G401 (cell line): ENCODE measurements at regions not wholly inside any gene's neighbourhood (a gene's known extent, or its start where the extent isn't known, plus 50 kb on each side); places are given as distances from the start of the nearest gene placed in this dataset.

Experiments used
- DNase-seq: peaks from one replicate; pipeline ENCODE4 v3.0.0-alpha.2; 2015; ENCODE audit warnings: low spot score
- in situ Hi-C: cut with HindIII; loops from 2 replicates; pipeline ENCODE4 v1.10.0; 2016; ENCODE audit warnings: low sequenced_read_pairs, mixed read lengths

- in situ Hi-C loops = no loop called here
- no peak for DNase-seq
These were observed 205.4 kb downstream of the LURAP1L start for GRCh38 chr9:12980085-12980851.

DNA sequence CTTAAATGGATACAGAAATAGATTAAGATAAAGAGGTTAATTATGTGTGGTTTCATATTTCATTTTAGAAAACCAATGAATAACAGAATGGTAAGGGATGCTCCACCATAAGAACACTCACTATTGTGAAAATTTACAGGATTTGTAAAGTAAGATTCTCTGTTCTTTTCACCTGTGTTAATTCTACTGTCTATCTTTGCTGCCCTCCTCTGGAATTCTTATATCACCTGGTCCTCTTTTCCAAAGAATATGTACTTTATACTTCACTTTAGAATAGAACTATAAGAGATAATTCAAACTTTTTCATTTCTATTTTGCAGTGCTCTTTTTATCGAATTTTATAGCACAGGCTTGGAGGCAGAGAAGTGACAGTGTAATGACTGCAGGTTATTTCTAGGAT is 213.4 kb downstream of the LURAP1L start:
- no peak for DNase-seq
- in situ Hi-C loops = no loop called here

DNA sequence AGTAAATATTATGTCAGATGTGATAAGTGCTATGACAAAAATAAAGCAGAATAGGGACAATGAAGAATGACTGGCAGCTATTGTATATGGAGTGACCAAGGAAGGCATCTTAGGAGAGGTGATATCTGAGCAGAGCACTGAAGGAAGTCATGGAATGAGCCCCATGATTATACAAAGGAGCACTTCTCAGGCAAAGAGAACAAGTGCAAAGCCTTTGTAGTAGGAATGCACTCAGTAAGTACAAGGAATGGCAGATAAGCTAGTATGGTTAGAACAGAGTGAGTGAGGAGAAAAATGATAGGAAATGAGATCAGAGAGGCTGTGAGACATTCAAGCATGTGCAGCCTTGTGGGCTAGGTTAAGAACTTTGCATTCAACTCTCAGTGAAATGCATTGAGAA is 214.8 kb downstream of the LURAP1L start:
- in situ Hi-C loops = no loop called here
- DNase-seq = no peak

DNA sequence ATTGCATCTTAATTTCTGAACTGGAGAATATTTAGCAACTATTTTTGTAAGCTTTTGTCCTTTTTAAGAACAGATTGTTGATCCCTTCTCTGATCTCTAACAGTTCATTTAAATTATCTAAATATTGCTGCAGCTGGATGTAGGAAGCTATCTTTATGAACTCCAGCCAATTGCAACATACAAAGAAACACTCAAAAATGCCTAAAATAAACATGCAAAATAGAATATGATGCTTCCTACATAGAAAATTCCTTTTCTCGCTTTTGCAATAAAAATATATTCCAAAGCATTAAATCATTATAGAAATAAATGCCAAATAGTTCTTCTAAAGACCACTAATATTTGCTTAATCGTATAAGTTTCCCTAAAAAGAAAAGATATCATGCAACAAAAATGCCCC is 218.6 kb downstream of the LURAP1L start:
- no peak for DNase-seq
- in situ Hi-C loops = no loop called here

- in situ Hi-C loops = no loop called here
These were observed 222.2 kb downstream of the LURAP1L start for GRCh38 chr9:12997009-12997408.

GRCh38 chr9:13001989-13002580 is 227.3 kb downstream of the LURAP1L start:
- peak; percentile 4 for DNase-seq
- in situ Hi-C loops = no loop called here

More at GRCh38 chr9:12997009-12997408, 222.2 kb downstream of the LURAP1L start:
- DNase-seq = no peak

DNA sequence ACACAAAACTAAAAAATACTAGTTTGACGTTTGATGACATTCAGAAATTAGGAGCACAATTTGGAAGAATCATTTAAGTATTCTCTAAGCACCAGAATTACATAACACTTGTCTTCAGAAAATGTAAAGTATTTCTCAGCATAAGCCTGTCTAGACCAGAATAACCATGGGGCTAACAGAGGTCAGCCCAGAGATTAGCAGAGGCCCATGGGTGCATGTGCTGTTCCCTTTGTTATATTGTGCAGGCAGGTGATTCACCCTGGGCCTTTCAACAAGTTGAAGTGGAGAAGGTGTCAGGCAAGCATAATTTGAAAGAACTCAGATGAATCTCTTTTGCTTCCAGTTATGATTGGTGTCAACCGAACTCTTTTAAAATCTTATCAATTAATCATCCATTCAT is 227.9 kb downstream of the LURAP1L start:
- in situ Hi-C loops = no loop called here
- DNase-seq = no peak

- no peak for DNase-seq
- in situ Hi-C loops = no loop called here
These were observed 235.1 kb downstream of the LURAP1L start for GRCh38 chr9:13009871-13010270.

- in situ Hi-C loops = no loop called here
- DNase-seq = no peak
These were observed 239.4 kb downstream of the LURAP1L start for GRCh38 chr9:13013991-13014883.

DNA sequence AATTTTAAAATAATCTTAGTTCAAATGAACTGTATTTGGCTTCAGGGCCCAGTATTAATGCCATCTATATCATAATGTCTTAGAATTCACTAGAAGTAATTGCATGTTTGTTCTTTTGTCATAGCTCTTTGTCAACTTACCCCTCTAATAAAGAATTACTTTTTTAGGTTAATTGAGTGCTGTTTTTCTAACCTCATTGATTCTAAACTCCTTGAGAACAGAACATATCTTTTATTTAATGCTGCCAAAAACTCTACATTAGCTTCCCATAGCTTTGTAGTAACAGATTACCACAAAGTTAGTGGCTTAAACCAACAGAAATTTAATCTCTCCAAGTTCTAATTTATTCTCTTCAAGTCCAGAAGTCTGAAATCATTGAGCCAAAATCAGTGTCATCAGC is 242.4 kb downstream of the LURAP1L start:
- in situ Hi-C loops = no loop called here
- DNase-seq = no peak

DNA sequence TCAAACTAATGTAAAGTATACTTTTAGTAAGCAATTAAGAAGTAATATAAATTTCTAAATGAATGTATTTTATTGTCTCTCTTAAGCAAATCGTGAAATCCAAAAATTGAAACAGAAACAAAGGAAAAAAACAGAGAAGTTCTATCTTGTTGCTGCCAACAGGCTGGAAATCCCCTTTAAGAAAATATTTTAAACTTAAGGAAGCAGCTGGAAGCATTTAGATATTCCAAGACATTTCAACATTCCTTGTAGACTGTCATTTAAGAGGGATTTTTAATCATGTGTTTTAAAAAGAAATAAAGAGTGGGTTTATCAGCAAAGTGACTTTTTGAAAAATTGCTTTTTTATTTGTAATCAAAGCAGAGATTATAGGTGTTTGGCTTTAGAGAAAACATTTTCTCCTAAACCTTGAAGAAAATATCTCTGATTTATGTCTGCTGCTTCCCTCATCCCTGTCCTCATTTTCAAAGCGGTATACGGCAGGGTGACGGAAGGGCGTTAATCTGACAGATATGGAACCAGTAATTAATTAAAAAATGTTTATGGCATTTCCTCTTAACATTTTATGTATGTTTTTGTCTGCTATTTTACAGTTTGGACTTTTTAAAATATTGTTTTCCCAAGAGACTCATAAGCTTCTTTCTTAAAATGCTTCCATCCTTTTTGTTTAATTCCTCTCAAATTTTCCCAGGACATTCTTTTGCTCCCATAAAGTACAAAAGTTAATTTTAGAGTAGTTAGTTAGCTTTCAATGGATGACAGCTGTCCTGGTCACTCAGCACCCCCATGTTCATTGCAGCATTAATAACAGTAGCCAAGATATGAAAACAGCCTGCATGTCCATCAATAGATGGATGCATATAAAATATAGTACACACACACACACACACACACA is 245.6 kb downstream of the LURAP1L start:
- in situ Hi-C loops = no loop called here
- no peak for DNase-seq

GRCh38 chr9:13022756-13023155 is 247.9 kb downstream of the LURAP1L start:
- in situ Hi-C loops = no loop called here
- no peak for DNase-seq

DNA sequence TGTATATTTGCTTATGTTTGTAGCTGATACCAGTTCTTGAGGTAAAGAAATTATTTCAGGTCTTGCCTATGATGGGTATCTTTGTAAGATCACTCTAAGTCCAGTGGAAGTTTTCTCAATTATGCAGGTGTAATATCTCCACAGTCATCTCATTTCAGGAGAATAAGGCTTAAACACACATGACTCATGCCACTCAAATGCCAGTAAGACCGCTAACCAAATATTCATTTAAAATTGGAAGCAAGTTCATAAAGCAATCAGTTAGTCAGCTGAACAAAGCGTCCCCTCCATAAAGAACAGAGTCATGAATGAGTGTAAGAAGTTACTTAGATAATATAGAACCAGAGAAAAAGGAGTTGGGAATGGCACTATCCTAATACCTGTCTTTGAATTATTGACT is 248.7 kb downstream of the LURAP1L start:
- in situ Hi-C loops = no loop called here
- no peak for DNase-seq

- in situ Hi-C loops = no loop called here
- DNase-seq = no peak
These were observed 252.1 kb downstream of the LURAP1L start for GRCh38 chr9:13026956-13027355.

DNA sequence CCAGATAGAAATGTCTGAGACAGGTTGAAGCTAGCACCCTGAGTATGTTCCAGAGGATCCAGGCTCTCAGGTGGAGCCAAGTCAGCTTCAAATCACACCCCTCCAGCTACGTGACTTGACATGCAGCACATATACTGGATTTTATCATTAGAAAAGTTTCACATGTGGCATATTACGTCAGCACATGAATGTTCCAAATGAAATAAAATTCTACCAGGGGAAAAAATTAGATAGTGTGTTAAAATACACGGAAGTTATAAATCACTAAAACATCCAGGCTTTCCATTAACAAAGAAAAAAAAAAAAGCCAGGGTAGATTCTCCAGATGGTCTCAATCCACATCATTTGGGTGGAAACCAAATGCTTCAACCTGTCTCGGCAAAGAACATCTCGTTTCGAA is 251.6 kb downstream of the MPDZ start:
- DNase-seq = no peak
- in situ Hi-C loops = no loop called here

- in situ Hi-C loops = no loop called here
- no peak for DNase-seq
These were observed 246.9 kb downstream of the MPDZ start for GRCh38 chr9:13032585-13032984.

GRCh38 chr9:13033959-13034693 is 245.4 kb downstream of the MPDZ start:
- peak; percentile 63 for DNase-seq
- in situ Hi-C loops = no loop called here

DNA sequence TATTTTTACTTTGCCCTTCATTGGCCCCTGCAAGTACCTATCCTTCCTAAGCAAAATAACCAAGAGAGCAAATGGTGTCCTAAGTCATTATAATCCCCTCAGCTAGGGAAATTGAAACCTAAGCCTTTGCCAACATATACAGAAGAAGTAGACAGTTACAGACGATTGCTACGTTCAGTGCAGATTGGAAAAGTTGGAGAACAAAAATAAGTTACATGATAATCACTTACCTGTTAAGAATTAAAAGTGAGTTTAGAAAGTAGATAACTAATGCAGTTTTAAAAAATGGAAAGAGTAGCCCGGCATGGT is 244.8 kb downstream of the MPDZ start:
- peak; percentile 4 for DNase-seq
- in situ Hi-C loops = no loop called here

DNA sequence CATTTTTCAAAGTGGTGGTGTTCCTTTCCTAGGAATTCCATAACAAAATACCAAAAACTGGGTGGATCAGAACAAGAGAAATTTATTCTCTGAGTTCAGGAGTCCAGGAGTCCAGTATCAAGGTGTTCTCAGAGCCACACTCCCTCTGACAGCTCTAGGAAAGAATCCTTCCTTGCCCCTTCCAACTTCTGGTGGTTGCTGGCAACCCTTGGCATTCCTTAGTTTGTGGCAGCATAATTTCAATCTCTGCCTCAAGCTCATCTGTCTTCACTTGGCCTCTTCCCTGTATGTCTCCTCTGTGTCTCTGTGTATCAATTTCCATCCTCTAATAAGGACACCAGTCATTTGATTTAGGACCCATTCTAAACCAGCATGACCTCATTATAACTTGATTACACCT is 243.7 kb downstream of the MPDZ start:
- in situ Hi-C loops = no loop called here

More for the DNA sequence above, 243.7 kb downstream of the MPDZ start:
- no peak for DNase-seq
